ENCODE measurements at regions not wholly inside any gene's neighbourhood (a gene's known extent, or its start where the extent isn't known, plus 50 kb on each side); places are given as distances from the start of the nearest gene placed in this dataset.

GRCh38 chr12:105956662-105957457, 181.9 kb downstream of the NUAK1 start:
- Histone ChIP-seq H3K9me3 (no peaks in the 10 kb centered on the region), H3K36me3 (no peaks in the 10 kb centered on the region), H3K4me1 (no peaks in the 10 kb centered on the region), H3K27ac (no peak overlapping the region), H3K27me3 (no peaks in the 10 kb centered on the region), H3K4me3 (no peak overlapping the region)
- no peak for ATAC-seq
- TF ChIP-seq EP300 (IDR thresholded peaks at IDR 0.05) (no peak), POLR2A (IDR thresholded peaks at IDR 0.05) (no peak), POLR2AphosphoS5 (IDR thresholded peaks at IDR 0.05) (no peak)
- TF ChIP-seq, protein P1, sequence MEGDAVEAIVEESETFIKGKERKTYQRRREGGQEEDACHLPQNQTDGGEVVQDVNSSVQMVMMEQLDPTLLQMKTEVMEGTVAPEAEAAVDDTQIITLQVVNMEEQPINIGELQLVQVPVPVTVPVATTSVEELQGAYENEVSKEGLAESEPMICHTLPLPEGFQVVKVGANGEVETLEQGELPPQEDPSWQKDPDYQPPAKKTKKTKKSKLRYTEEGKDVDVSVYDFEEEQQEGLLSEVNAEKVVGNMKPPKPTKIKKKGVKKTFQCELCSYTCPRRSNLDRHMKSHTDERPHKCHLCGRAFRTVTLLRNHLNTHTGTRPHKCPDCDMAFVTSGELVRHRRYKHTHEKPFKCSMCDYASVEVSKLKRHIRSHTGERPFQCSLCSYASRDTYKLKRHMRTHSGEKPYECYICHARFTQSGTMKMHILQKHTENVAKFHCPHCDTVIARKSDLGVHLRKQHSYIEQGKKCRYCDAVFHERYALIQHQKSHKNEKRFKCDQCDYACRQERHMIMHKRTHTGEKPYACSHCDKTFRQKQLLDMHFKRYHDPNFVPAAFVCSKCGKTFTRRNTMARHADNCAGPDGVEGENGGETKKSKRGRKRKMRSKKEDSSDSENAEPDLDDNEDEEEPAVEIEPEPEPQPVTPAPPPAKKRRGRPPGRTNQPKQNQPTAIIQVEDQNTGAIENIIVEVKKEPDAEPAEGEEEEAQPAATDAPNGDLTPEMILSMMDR (IDR thresholded peaks at IDR 0.05), result no peak
- 59 to 90% methylated on average over 2 of the region's 2 CpGs for WGBS, 2 donors (ENCODE audit: low coverage in 1 of 2)

- H3K27me3 ChIP-seq, result no peaks in the 10 kb centered on the region
- TF ChIP-seq POLR2AphosphoS5 (IDR thresholded peaks at IDR 0.05) (no peak), EP300 (IDR thresholded peaks at IDR 0.05) (no peak), POLR2A (IDR thresholded peaks at IDR 0.05) (no peak)
- TF ChIP-seq, protein P1 (IDR thresholded peaks at IDR 0.05), result no peak
- ATAC-seq, result peak; percentile 16
- WGBS, 2 donors (ENCODE audit: low coverage in 1 of 2), result 47 to 65% methylated on average over 3 of the region's 3 CpGs
- H3K4me3 ChIP-seq, result no peak overlapping the region
- no peaks in the 10 kb centered on the region for H3K9me3 ChIP-seq
- no peak overlapping the region for H3K27ac ChIP-seq
- H3K4me1 ChIP-seq, result no peaks in the 10 kb centered on the region
- no peaks in the 10 kb centered on the region for H3K36me3 ChIP-seq
Observed at GRCh38 chr12:105960319-105961083, 178.3 kb downstream of the NUAK1 start.

DNA sequence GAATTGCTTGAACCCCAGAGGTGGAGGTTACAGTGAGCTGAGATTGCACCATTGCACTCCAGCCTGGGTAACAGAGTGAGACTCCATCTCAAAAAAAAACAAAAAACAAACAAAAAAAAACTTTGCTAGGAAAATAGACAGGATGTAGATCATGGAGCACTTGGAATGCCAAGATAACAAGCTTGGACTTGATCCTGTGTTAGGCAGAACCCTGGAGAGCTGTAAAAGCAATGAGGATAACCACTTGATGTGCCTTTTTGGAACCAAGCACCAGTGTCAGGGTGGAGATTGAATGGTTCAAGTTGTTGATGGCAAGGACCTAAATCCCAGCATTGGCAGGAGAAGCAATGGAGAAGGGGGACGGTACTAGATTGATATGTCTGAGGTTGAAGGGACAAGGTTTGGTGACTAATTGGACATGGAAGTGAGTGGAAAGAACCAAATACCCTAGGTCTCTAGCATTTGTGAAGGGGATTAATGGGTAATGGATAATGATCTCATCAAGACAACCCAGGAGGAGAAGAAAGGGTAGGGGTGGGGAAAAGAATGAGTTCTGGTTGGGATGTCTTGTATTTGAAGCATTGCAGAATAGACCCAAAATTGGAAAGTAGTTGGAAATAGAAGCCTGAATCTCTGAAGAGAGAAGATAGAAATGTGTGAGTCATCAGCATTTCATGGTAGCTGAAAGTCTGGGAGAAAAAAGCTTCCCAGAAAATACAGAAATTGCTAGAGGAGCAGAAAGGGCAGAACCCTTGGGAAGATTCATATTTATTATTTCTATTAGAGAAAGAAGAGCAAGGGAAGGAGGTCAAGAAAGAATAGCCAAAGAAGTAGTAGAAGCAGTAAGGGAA, 176.7 kb downstream of the NUAK1 start:
- no peak for ATAC-seq
- Histone ChIP-seq H3K36me3 (no peaks in the 10 kb centered on the region), H3K4me1 (peaks cover 0 to 4% (median 0%) of the 10 kb centered on the region in 3 donors), H3K27me3 (no peaks in the 10 kb centered on the region), H3K9me3 (no peaks in the 10 kb centered on the region), H3K4me3 (no peak overlapping the region), H3K27ac (no peak overlapping the region)
- TF ChIP-seq POLR2AphosphoS5 (IDR thresholded peaks at IDR 0.05) (no peak), POLR2A (IDR thresholded peaks at IDR 0.05) (no peak), EP300 (IDR thresholded peaks at IDR 0.05) (no peak)
- TF ChIP-seq, protein P1 (IDR thresholded peaks at IDR 0.05), result no peak
- WGBS, 2 donors (ENCODE audit: low coverage in 1 of 2), result 82 to 83% methylated on average over 1 of the region's 1 CpG

GRCh38 chr12:105967038-105967776, 171.5 kb downstream of the NUAK1 start:
- Histone ChIP-seq H3K27ac (peak overlapping the region in 3 of 4 donors; percentile 46 to 74 (median 51)), H3K4me3 (no peak overlapping the region), H3K4me1 (peaks cover 0 to 16% (median 0%) of the 10 kb centered on the region in 3 donors), H3K27me3 (no peaks in the 10 kb centered on the region), H3K9me3 (no peaks in the 10 kb centered on the region), H3K36me3 (no peaks in the 10 kb centered on the region)
- ATAC-seq, result peak; percentile 31
- no peak for TF ChIP-seq POLR2A (IDR thresholded peaks at IDR 0.05)
- no peak for TF ChIP-seq EP300 (IDR thresholded peaks at IDR 0.05)
- TF ChIP-seq POLR2AphosphoS5 (IDR thresholded peaks at IDR 0.05), result peak; percentile 7
- 6 to 15% methylated on average over 3 to 5 of the region's 5 CpGs for WGBS, 2 donors (ENCODE audit: low coverage in 1 of 2)
